HCT116 (cell line): ENCODE measurements at regions not wholly inside any gene's neighbourhood (a gene's known extent, or its start where the extent isn't known, plus 50 kb on each side); places are given as distances from the start of the nearest gene placed in this dataset.

Experiments
- ATAC-seq: fragments of 200-7000 bp; cut with Tn5 transposase; 2 replicates; pipeline ENCODE4 v1.9.1; 2020; ENCODE audit warnings: mild to moderate bottlenecking, moderate library complexity
- BruUV-seq: library from RNA; stranded (reverse); fragments of 400-500 nt; replicated peaks from 2 replicates; lab custom pipeline; 2021; lab: Mats Ljungman, UMichigan
- CTCF ChIA-PET: fragments of 300-600 bp; sonication (Branson Sonifier 250); formaldehyde crosslinking; loops from one replicate; lab custom pipeline; 2021; ENCODE audit warnings: antibody characterized with exemption; lab: Charles Lee
- POLR2A ChIA-PET: fragments of 300-600, 350-600 bp; sonication (Branson Sonifier 250); formaldehyde crosslinking; loops from one replicate; lab custom pipeline; 2021; ENCODE audit warnings: antibody characterized with exemption; lab: Charles Lee
- RAD21 ChIA-PET, 2 experiments: fragments of 300-600 bp; sonication (Branson Sonifier 250); formaldehyde crosslinking; loops; one replicate each; lab custom pipeline; 2023; ENCODE audit warnings: low total read pairs in 2 of 2; ENCODE audit not compliant: uncharacterized antibody in 2 of 2, unreplicated experiment in 2 of 2, low non-redundant PET in 1 of 2; lab: Charles Lee
- DNase-seq: peaks from one replicate; pipeline ENCODE4 v3.0.0-alpha.2; 2010; ENCODE audit warnings: low read depth, low spot score
- H2AFZ ChIP-seq: fragments of 200-600 bp; shearing (Covaris generic), sonication (generic); 2 replicates; pipeline ENCODE4 v1.6.1; 2017; ENCODE audit warnings: low read depth, mixed run types, mixed read lengths, antibody characterized with exemption, low read length; ENCODE audit not compliant: poor library complexity, severe bottlenecking
- H3K27ac ChIP-seq: 2 replicates; pipeline ENCODE4 v1.5.1; 2012; ENCODE audit warnings: low read depth, low read length
- H3K27me3 ChIP-seq: fragments of 200-600 bp; sonication (generic); 2 replicates; pipeline ENCODE4 v1.6.1; 2016; ENCODE audit warnings: mixed run types, low read length, mixed read lengths; ENCODE audit not compliant: insufficient read depth
- H3K36me3 ChIP-seq, 2 experiments: fragments of 200-500 bp in 1 of 2; fragments of 200-600 bp in 1 of 2; sonication (Bioruptor generic) in 1 of 2; sonication (generic) in 1 of 2; 2 replicates each; pipeline versions ENCODE4 v1.5.1 to v1.6.1; 2014 to 2016; ENCODE audit warnings: low read length in 2 of 2, inconsistent platforms in 1 of 2, mixed read lengths in 1 of 2, mixed run types in 1 of 2; ENCODE audit not compliant: insufficient read depth in 2 of 2, control insufficient read depth in 1 of 2
- H3K4me1 ChIP-seq, 2 experiments: fragments of 200-600 bp in 1 of 2; sonication (generic) in 1 of 2; 2 replicates each; pipeline versions ENCODE4 v1.5.1 to v1.6.1; 2012 to 2017; ENCODE audit warnings: low read length in 2 of 2, inconsistent platforms in 1 of 2, mild to moderate bottlenecking in 1 of 2, mixed read lengths in 1 of 2, mixed run types in 1 of 2, moderate library complexity in 1 of 2; ENCODE audit not compliant: insufficient read depth in 2 of 2, control insufficient read depth in 1 of 2
- H3K4me2 ChIP-seq: fragments of 200-600 bp; sonication (generic); 2 replicates; pipeline ENCODE4 v1.6.1; 2017; ENCODE audit warnings: mixed run types, low read length, mixed read lengths
- H3K4me3 ChIP-seq, 2 experiments: fragments of 200-600 bp in 1 of 2; sonication (generic) in 1 of 2; replicated peaks in 1 of 2; 2 replicates each; pipeline ENCODE4 v1.5.1; 2011 to 2016; ENCODE audit warnings: low read length in 2 of 2, control low read depth in 1 of 2, low read depth in 1 of 2, mild to moderate bottlenecking in 1 of 2, mixed read lengths in 1 of 2, mixed run types in 1 of 2
- H3K79me2 ChIP-seq: fragments of 200-600 bp; sonication (generic); 2 replicates; pipeline ENCODE4 v1.6.1; 2017; ENCODE audit warnings: mild to moderate bottlenecking, mixed run types, low read length, moderate library complexity, mixed read lengths; ENCODE audit not compliant: insufficient read depth
- H3K9ac ChIP-seq: fragments of 200-600 bp; sonication (generic); 2 replicates; pipeline ENCODE4 v1.6.1; 2016; ENCODE audit warnings: low read length, mixed read lengths
- H3K9me2 ChIP-seq: fragments of 200-600 bp; sonication (generic), shearing (Covaris generic); 2 replicates; pipeline ENCODE4 v1.6.1; 2017; ENCODE audit warnings: mixed run types, mild to moderate bottlenecking, moderate library complexity; ENCODE audit not compliant: insufficient read depth
- H3K9me3 ChIP-seq, 2 experiments: fragments of 200-500 bp in 1 of 2; fragments of 200-600 bp in 1 of 2; sonication (Bioruptor generic) in 1 of 2; sonication (generic) in 1 of 2; 2 replicates each; pipeline ENCODE4 v1.6.1; 2014 to 2017; ENCODE audit warnings: low read length in 2 of 2, mixed read lengths in 2 of 2, inconsistent platforms in 1 of 2, low read depth in 1 of 2, mild to moderate bottlenecking in 1 of 2, mixed run types in 1 of 2, moderate library complexity in 1 of 2; ENCODE audit not compliant: control insufficient read depth in 1 of 2, insufficient read depth in 1 of 2
- H4K20me1 ChIP-seq: fragments of 200-600 bp; sonication (generic), shearing (Covaris generic); 2 replicates; pipeline ENCODE4 v1.6.1; 2017; ENCODE audit warnings: mixed run types, mild to moderate bottlenecking, moderate library complexity; ENCODE audit not compliant: insufficient read depth
- ATF3 ChIP-seq: IDR thresholded peaks from 2 replicates; pipeline ENCODE4 v1.6.1; 2012
- CBX3 ChIP-seq: IDR thresholded peaks from 2 replicates; pipeline ENCODE4 v1.6.1; 2012; ENCODE audit warnings: low read depth
- JUND ChIP-seq: IDR thresholded peaks from 2 replicates; pipeline ENCODE4 v1.6.1; 2012
- POLR2A ChIP-seq: IDR thresholded peaks from 2 replicates; pipeline ENCODE4 v1.7.0; 2011; ENCODE audit warnings: borderline replicate concordance; ENCODE audit not compliant: insufficient read depth, insufficient read length; ENCODE audit errors: extremely low read depth
- POLR2AphosphoS5 ChIP-seq: IDR thresholded peaks from 2 replicates; pipeline ENCODE4 v1.6.1; 2011; ENCODE audit warnings: mild to moderate bottlenecking, low read depth, low read length, moderate library complexity
- REST ChIP-seq: IDR thresholded peaks from 2 replicates; pipeline ENCODE4 v1.6.1; 2012; ENCODE audit warnings: low read depth
- SIN3A ChIP-seq: IDR thresholded peaks from 2 replicates; pipeline ENCODE4 v1.6.1; 2012; ENCODE audit warnings: low read depth
- SP1 ChIP-seq: IDR thresholded peaks from 2 replicates; pipeline ENCODE4 v1.6.1; 2012; ENCODE audit warnings: low read depth
- TCF7L2 ChIP-seq: IDR thresholded peaks from 2 replicates; pipeline ENCODE4 v1.7.0; 2011; ENCODE audit warnings: borderline replicate concordance, inconsistent platforms; ENCODE audit not compliant: insufficient read depth, insufficient read length; ENCODE audit errors: extremely low read depth
- YY1 ChIP-seq: IDR thresholded peaks from 2 replicates; pipeline ENCODE4 v1.6.1; 2011; ENCODE audit warnings: low read length, low read depth, moderate library complexity, mild to moderate bottlenecking; ENCODE audit not compliant: insufficient replicate concordance; ENCODE audit errors: extremely low read depth
- ZBTB33 ChIP-seq: IDR thresholded peaks from 2 replicates; pipeline ENCODE4 v1.6.1; 2011; ENCODE audit warnings: mild to moderate bottlenecking, low read length, moderate library complexity; ENCODE audit not compliant: insufficient replicate concordance; ENCODE audit errors: extremely low read depth
- ZFX ChIP-seq: fragments of 450-650 bp; IDR thresholded peaks from 2 replicates; pipeline ENCODE4 v1.6.1; 2017
- intact Hi-C: fragments of 100-400 bp; cut with micrococcal nuclease; formaldehyde crosslinking; loops from 2 replicates; pipeline ENCODE4 v1.10.0; 2022
- TF ChIP-seq, protein P1 (sequence below): IDR thresholded peaks from 2 replicates; pipeline ENCODE4 v1.6.1; 2012
- TF ChIP-seq, protein P2 (sequence below), 3 experiments: fragments of 200-600 bp in 1 of 3; sonication (generic) in 1 of 3; IDR thresholded peaks in 2 of 3; conservative IDR thresholded peaks in 1 of 3; 2 replicates each; pipeline ENCODE4 v1.5.1; 2012 to 2017; ENCODE audit warnings: low read depth in 2 of 3, low read length in 2 of 3, antibody characterized with exemption in 1 of 3, borderline replicate concordance in 1 of 3, control low read depth in 1 of 3, mild to moderate bottlenecking in 1 of 3, mixed read lengths in 1 of 3, mixed run types in 1 of 3, moderate library complexity in 1 of 3; ENCODE audit not compliant: insufficient read depth in 1 of 3

DNA sequence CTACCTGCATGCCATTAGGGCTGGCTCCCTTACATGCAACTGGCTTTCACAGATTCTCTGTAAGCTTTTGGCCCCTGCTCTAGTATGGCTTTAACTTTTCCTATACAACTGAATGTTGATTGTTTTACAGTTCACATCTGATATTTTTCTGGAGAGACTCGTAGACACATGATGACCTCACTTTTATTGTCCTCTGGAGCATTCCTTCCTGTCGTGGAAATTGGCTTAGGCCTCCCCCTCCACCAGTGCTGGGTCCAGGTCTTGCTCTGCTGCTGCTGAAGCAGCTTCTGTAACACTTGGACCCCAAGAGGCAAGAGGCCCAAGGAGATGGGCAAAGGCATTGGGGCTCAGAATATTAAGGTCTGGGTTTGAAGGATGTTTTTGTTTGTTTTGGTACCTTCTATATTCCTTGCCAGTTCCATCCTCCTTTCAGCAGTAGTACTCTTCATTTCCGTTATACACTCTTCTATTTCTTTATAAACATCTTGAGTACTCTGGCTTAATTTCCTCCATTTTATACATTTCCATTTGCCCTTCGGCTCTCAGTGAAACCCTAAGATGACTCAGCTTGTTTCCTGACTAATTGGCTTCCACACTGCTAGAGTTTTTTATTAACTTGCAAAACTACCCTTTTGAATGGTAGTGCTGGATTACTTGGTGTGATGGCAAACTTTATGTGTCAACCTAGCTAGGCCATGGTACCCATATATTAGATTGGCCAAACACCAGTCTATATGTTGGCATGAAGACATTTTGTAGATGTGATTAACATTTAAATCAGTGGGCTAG, 219.8 kb downstream of the CDCA7 start:
- Histone ChIP-seq H3K79me2 (no peaks in the 10 kb centered on the region), H2AFZ (no peak overlapping the region), H3K27ac (no peak overlapping the region), H3K9me3 (no peaks in the 10 kb centered on the region), H3K9me2 (no peaks in the 10 kb centered on the region), H3K36me3 (no peaks in the 10 kb centered on the region), H3K4me3 (no peak overlapping the region), H3K27me3 (no peaks in the 10 kb centered on the region), H3K4me2 (peak overlapping the region; percentile 17), H3K4me1 (peaks cover 16 to 35% of the 10 kb centered on the region in 2 experiments), H4K20me1 (no peaks in the 10 kb centered on the region), H3K9ac (no peak overlapping the region)
- RAD21 ChIA-PET, result no interaction called here
- POLR2A ChIA-PET, result no interaction called here
- CTCF ChIA-PET, result no interaction called here
- no peak for ATAC-seq
- TF ChIP-seq POLR2A (no peak), ZBTB33 (no peak), SP1 (peak; percentile 21; the same call in 1 of the 2 replicates), REST (no peak), ZFX (no peak), JUND (0 out of 2 replicates have a peak, but pooled peaks have one; percentile 9), ATF3 (no peak), YY1 (no peak), POLR2AphosphoS5 (no peak), CBX3 (peak; percentile 33; the same call in 1 of the 2 replicates), TCF7L2 (no peak), SIN3A (no peak)
- TF ChIP-seq, protein P1, sequence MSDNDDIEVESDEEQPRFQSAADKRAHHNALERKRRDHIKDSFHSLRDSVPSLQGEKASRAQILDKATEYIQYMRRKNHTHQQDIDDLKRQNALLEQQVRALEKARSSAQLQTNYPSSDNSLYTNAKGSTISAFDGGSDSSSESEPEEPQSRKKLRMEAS, result no peak
- TF ChIP-seq, protein P2, sequence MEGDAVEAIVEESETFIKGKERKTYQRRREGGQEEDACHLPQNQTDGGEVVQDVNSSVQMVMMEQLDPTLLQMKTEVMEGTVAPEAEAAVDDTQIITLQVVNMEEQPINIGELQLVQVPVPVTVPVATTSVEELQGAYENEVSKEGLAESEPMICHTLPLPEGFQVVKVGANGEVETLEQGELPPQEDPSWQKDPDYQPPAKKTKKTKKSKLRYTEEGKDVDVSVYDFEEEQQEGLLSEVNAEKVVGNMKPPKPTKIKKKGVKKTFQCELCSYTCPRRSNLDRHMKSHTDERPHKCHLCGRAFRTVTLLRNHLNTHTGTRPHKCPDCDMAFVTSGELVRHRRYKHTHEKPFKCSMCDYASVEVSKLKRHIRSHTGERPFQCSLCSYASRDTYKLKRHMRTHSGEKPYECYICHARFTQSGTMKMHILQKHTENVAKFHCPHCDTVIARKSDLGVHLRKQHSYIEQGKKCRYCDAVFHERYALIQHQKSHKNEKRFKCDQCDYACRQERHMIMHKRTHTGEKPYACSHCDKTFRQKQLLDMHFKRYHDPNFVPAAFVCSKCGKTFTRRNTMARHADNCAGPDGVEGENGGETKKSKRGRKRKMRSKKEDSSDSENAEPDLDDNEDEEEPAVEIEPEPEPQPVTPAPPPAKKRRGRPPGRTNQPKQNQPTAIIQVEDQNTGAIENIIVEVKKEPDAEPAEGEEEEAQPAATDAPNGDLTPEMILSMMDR (IDR thresholded peaks at IDR 0.05 in 2 of 3, conservative IDR thresholded peaks at IDR 0.05 in 1 of 3; ENCODE audit: borderline replicate concordance in 1 of 3, insufficient read depth in 1 of 3, low read depth in 2 of 3, low read length in 2 of 3), result no peak
- DNase-seq, result no peak
- intact Hi-C loops, result loop anchor here (5.0 kb wide), 2 partner anchors 468 to 768 kb away; no protein-coding TSS in a partner anchor
- no TSS peak for BruUV-seq
